GM18505 (cell line): ENCODE measurements at regions not wholly inside any gene's neighbourhood (a gene's known extent, or its start where the extent isn't known, plus 50 kb on each side); places are given as distances from the start of the nearest gene placed in this dataset.
"Not testable (repeated sequence)": the region's sequence is repeated elsewhere in the genome, so short reads cannot be mapped to it uniquely, and the experiment has no call there.

Source experiments
- ATAC-seq: cut with Tn5 transposase; IDR thresholded peaks from one replicate; pipeline ENCODE4 v1.9.1; 2021; ENCODE audit not compliant: unreplicated experiment
- POLR2A ChIP-seq: IDR thresholded peaks from 4 replicates; pipeline ENCODE4 v1.6.1; 2011; ENCODE audit warnings: borderline replicate concordance; ENCODE audit not compliant: insufficient read depth, insufficient read length; ENCODE audit errors: extremely low read depth

- TF ChIP-seq POLR2A, result no peak
Measured at GRCh38 chr12:16828891-16829290, 222.9 kb upstream of the LMO3 start.

DNA sequence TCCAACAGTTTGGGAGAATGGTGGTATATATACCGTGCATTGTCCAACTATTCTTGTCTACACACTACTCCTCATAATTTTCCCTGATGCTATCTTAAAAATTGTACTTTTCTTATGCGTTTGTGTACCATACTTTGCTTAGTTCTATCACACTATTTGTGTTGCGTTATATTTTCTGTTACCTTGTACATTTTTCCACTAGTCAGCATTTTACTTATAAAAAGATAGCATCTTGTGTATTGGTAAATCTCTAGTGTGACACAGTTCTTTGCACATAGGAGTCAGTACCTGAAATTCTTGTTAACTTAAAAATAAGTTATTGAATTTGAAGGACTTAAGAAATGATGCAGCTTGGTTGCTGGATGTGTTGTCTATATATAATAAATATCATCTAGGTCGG is 201.8 kb upstream of the LMO3 start:
- no peak for ATAC-seq
- no peak for TF ChIP-seq POLR2A

More at GRCh38 chr12:16828891-16829290, 222.9 kb upstream of the LMO3 start:
- ATAC-seq, result no peak

GRCh38 chr12:16796168-16796567 is 190.2 kb upstream of the LMO3 start:
- no peak for TF ChIP-seq POLR2A
- ATAC-seq, result no peak

DNA sequence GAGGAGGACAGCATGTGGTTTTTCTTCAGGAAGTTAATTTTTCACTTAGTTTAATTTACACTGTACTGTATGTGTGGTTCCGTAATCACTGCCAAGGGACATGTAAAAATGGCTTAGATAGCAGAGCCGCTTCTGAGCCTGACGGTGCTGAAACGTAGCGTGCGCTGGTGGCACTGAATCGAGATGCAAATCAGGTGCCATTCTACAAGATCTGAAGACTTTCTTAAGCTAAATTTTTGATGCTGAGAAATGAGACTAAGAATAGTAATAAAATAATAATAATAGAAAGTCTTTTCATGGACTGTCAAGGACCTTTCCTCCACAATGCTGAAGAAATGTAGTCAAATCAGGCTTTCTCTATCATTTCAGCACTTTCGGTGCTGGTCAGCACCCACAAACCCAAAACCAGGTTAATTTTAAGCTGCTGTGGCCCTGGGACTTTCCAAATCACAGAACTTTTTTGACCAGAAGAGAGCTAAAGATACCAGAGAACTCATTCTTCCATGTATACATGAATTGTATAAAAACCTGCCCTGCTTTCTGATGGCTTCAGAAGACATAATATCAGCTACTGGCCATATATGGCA is 183.3 kb upstream of the LMO3 start:
- ATAC-seq, result no peak
- no peak for TF ChIP-seq POLR2A

GRCh38 chr12:16788506-16789203 is 182.7 kb upstream of the LMO3 start:
- ATAC-seq, result no peak
- no peak for TF ChIP-seq POLR2A

DNA sequence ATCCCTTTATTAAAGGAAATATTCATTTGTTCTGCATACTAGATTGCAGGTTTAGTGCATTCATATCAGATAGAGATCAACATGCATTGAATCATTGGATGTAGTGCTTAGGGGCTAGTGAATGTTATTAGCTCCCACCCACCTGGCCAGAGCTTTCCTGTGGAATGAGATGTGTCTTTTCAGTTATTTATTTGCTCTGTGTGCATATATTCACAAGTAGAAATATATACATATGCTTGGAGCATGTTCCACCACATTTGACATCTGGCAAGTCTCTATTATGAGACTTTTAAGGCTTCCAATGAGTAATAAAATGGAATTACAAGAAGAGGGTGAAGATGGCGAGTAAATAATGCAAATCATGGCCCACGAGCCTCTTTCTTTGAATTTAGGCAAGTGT is 180.0 kb upstream of the LMO3 start:
- TF ChIP-seq POLR2A, result no peak
- no peak for ATAC-seq

DNA sequence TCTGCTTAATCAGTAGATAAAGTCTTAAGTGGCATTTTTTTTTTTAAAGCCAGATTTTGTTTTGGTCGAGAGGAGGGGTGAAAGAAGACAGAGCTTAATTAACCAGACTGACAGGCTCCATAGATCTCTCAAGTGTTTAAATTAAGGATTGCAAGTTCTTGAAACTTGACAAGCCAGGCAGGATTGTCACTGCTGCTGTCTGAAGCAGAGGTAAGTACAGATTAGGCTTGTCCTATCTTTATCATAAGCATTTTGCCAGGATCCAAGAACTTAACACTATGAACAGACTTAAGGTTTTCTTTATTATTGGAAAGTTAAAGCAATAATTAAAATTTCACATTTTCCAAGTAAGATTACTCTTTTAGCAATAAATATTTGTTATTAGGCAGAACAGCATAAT is 179.6 kb upstream of the LMO3 start:
- no peak for TF ChIP-seq POLR2A
- no peak for ATAC-seq

DNA sequence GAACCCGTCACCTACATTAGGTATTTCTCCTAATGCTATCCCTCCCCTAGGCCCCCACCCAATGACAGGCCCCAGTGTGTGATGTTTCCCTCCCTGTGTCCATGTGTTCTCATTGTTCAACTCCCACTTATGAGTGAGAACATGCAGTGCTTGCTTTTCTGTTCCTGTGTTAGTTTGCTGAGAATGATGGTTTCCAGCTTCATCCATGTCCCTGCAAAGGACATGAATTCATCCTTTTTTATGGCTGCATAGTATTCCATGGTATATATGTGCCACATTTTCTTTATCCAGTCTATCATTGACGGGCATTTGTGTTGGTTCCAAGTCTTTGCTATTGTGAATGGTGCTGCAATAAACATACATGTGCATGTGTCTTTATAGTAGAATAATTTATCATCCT is 163.2 kb upstream of the LMO3 start:
- not testable (repeated sequence) for ATAC-seq

DNA sequence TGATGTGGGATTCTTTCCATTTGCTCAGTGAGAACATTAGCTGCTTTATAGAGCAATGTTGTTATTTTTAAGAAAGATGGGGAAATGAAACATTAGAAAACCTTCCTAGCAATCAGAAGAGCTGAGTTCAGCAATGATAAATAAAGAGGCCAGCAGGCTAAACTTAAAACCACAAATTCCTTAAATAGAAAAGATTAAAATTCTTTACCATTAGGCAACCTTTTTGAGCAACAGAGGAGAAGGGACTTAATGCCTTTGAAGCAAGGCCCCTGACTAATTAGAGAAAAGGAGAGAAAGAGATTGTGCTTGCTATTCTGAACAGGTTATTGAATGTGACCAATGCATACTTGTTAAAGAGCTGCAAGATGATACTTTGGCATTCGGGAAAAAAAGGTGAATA is 160.8 kb upstream of the LMO3 start:
- no peak for ATAC-seq
- TF ChIP-seq POLR2A, result no peak

DNA sequence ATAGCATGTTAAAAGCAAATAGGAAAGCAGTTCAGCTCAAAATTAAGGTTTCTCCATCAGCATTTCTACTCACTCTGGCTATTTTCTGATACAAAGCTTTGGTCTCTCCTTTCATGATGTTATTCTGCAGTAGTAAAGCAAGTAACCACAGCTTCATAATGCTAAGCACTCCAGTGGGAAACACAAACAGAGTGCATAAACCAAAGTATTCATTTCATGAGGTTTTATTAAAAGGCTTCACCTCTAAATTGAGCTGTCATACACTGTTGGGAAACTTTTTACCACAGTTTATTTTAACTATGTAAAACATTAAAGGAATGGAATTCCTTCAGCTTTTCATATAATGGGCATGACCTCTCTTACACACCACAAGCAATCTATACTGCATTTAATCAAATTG is 157.9 kb upstream of the LMO3 start:
- no peak for TF ChIP-seq POLR2A

GRCh38 chr12:16756833-16757555 is 151.0 kb upstream of the LMO3 start:
- TF ChIP-seq POLR2A, result no peak
- no peak for ATAC-seq

More for the DNA sequence above, 157.9 kb upstream of the LMO3 start:
- no peak for ATAC-seq

DNA sequence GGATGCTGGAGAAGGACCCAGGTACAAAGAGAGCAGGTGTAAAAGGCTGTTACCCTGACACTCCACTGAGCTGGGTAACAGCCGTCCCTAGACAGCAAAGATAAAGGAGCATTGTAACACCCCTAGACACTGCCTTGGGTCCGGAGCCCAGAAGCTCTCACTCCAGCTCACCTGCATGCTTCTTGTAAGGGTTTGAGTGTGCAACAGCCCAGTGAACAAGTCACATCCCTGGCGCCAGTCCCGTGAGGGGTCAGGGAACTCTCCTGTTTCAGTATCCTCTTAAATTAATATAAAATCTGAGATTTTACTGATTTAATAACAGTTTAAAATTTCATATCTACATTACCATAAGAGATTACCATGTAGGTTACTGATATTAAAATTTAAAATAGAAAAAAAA is 124.8 kb upstream of the LMO3 start:
- ATAC-seq, result no peak
- TF ChIP-seq POLR2A, result no peak

GRCh38 chr12:16726879-16727278 is 120.9 kb upstream of the LMO3 start:
- TF ChIP-seq POLR2A, result no peak
- no peak for ATAC-seq
